ENCODE measurements at regions not wholly inside any gene's neighbourhood (a gene's known extent, or its start where the extent isn't known, plus 50 kb on each side); places are given as distances from the start of the nearest gene placed in this dataset.

DNA sequence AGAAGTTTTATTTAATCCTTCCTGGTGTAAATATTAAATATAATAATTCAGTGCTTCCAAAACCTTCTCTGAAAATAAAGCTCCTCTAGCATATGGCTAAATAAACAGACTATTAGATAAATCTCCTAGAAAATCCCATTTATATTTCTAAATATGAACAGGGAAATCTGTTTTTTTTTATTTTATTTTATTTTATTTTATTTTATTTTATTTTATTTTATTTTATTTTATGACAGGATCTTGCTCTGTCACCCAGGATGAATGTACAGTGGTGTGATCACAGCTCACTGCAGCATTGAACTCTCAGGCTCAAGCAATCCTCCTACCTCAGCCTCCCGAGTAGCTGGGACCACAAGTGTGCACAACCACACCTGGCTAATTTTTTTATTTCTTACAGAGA lies 673.5 kb downstream of the IRS1 start:
- TF ChIP-seq YY1 (IDR thresholded peaks at IDR 0.05; ENCODE audit: insufficient read depth, insufficient read length): no peak
- TF ChIP-seq ZNF274 (IDR thresholded peaks at IDR 0.05; ENCODE audit: low read depth, low read length): no peak
- no peak for TF ChIP-seq SUZ12 (IDR thresholded peaks at IDR 0.05; ENCODE audit: extremely low read depth, insufficient read depth, insufficient read length)
